SU-DHL-6 (cell line): ENCODE measurements at regions not wholly inside any gene's neighbourhood (a gene's known extent, or its start where the extent isn't known, plus 50 kb on each side); places are given as distances from the start of the nearest gene placed in this dataset.

Experiments used
- CTCF ChIP-seq: fragments of 200-600 bp; sonication (generic); IDR thresholded peaks from one replicate; pipeline ENCODE4 v1.5.1; 2017; ENCODE audit warnings: antibody characterized with exemption, mild to moderate bottlenecking, low read length, moderate library complexity; ENCODE audit not compliant: insufficient read depth, poor library complexity, severe bottlenecking
- EZH2phosphoT487 ChIP-seq: fragments of 200-600 bp; sonication (generic), shearing (Covaris generic); conservative IDR thresholded peaks from 2 replicates; pipeline ENCODE4 v1.6.1; 2018; ENCODE audit warnings: mild to moderate bottlenecking, antibody characterized with exemption, low read length, moderate library complexity, mixed read lengths

GRCh38 chr5:33148076-33148513 lies 292.7 kb upstream of the TARS1 start:
- TF ChIP-seq CTCF (no peak), EZH2phosphoT487 (no peak)
